Limb (tissue), 2 donors: ENCODE measurements at regions not wholly inside any gene's neighbourhood (a gene's known extent, or its start where the extent isn't known, plus 50 kb on each side); places are given as distances from the start of the nearest gene placed in this dataset.
"Not testable (repeated sequence)": the region's sequence is repeated elsewhere in the genome, so short reads cannot be mapped to it uniquely, and the experiment has no call there.

Experiments used
- DNase-seq, 2 donors: peaks; one replicate each; pipeline ENCODE4 v3.0.0-alpha.2; 2016; ENCODE audit errors: extremely low spot score in 2 of 2

GRCh38 chr5:121087560-121087959 is 623.5 kb downstream of the PRR16 start:
- DNase-seq, result no peak

- DNase-seq, result no peak
Observed at GRCh38 chr5:121088341-121088740, 624.2 kb downstream of the PRR16 start.

DNA sequence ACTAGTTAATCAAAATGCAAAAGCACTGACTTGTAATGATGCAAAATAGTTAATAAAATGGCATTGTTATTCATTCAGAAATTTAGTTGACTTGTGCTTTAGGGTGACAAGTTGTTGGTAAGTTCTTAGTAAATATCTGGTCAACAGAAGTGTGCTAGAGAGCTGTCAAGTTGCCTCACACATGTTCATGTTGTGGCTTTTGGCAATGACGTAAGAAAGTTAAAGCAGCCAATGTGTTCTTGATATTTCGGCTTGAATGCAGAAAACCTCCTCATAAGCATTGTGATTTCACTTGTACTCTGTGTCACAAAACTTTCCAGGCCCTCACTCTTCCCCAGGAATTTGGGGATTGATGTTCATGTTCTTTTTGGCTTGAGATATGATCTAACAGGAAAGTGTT is 626.7 kb downstream of the PRR16 start:
- DNase-seq, result no peak

DNA sequence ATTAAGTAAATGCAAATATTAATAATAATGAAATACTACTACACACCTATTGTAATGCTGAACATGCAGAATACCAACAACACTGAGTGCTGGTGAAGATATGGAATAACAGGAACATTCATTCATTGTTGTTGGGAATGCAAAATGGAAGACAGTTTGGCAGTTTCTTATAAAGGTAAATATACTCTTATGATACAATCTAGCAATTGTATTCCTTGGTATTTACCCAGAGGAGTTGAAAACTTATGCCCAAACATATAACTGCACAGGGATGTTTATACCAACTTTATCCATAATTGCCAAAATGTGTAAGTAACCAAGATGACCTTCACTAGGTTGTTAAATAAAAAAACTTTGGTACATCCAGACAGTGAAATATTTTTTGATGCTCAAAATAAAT is 636.8 kb downstream of the PRR16 start:
- DNase-seq, result no peak

DNA sequence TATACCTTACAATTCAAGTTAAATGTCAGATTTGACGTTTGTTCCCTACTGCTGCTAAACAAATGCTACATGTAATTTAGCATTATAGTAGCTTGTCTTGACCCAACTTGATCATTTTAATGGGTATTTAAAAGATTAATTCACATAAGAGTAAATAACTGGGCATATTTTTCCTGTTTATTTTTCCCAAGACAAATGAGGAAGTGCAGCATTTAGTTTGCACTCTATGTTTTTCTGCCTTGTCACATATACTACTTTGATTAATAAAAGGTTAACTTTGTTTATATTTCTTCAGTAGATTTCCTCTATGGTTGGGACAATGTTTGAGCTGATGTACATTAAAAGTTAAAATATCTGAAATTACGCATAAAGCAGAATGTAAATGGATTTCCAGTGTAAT is 641.8 kb downstream of the PRR16 start:
- DNase-seq, result no peak

DNA sequence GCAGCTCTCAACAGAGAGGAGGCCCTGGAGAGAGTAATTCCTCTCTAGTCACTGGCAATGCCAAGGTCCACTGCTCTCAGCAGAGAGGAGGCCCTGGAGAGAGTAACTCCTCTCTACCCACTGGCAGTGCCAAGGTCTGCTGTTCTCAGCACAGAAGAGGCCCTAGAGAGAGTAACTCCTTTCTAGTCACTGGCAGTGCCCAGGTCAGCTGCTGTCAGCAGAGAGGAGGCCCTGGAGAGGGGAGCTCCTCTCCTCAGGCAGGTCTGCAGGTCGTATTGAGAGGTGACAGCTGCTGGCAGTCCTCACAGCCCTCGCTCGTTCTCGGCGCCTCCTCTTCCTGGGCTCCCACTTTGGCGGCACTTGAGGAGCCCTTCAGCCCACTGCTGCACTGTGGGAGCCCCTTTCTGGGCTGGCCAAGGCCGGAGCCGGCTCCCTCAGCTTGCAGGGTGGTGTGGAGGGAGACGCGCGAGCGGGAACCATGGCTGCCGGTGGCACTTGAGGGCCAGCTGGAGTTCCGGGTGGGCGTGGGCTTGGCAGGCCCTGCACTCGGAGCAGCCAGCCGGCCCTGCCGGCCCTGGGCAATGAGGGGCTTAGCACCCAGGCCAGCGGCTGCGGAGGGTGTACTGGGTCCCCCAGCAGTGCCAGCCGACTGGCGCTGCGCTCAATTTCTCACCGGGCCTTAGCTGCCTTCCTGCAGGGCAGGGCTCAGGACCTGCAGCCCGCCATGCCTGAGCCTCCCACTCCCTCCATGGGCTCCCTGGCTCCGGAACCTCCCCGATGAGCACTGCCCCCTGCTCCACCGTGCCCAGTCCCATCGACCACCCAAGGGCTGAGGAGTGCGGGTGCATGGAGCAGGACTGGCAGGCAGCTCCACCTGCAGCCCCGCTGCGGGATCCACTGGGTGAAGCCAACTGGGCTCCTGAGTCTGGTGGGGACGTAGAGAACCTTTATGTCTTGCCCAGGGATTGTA is 642.9 kb downstream of the PRR16 start:
- DNase-seq, result not testable (repeated sequence)

DNA sequence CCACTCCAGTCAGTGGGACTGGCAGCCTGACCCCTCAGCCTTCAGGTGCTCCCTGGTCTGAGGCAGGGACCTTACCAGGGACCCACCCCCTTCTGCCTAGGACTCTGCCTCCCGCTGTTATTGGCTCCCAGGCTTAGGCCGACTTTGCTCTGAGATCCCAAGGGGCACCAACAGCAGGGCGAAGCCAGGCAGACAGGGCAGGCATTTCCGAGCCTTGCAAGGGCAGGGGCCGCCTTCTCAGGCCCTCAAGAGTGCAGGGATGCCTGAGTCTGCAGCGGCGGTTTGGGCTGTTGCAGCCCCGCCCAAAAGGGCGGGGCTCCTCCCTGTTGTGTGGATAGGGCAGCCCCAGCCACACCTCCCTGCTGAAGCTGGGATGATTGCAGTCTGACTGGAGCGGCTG is 644.6 kb downstream of the PRR16 start:
- no peak for DNase-seq

GRCh38 chr5:121109817-121110216 is 645.7 kb downstream of the PRR16 start:
- no peak for DNase-seq

DNA sequence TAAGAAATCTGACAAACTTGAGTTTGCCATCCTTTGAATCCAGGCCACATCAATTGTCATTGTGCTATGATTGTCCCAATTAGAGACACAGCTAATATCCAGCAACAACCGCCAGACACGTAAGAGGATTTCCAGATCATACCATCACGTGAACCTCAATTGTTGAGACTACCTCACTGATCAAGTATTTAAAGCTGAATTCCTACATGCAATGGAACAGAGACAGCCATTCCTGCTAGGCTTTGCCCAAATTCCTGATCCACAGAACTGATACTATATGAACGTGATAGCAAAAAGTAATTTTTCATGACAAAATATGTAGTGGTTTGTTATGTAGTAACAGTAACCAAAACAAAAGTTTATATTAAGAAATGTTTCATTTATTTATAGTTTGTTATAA is 657.7 kb downstream of the PRR16 start:
- no peak for DNase-seq

DNA sequence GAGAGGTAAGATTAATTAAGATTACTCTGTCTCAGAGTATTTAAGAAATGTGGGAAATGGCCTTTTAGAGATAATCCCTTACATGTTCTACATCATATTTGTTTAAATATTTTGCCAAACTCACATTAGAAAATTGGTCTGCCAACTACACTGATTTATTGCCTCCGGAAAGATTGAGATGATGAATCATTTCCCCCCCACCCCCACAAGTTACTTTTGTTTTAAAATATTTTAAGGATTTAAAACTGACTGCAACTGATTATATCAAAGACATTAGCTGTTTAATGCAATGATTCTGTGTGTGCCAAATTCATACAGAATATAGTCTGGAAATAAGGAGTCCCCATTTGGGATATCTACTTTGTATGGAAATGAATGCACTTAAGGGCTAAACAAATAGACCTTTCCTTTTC is 674.4 kb downstream of the PRR16 start:
- no peak for DNase-seq

DNA sequence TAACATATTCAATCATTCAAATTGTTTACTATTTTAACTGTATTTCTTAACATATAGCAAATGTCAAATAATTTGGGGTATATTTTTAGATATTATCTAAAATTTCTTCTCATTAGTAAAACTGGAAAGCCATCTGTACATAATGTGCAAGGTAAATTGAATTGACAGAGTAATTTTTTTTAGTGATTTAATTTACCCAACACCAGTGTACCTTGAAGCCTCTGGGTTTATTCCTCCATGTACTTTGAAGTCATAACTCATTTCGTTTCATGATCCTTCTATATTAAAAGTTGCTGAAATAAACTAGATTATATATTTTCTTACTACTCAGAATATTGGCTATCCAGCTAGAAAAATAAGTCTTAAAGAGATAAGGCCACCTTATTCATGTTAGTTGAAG is 674.9 kb downstream of the PRR16 start:
- no peak for DNase-seq

DNA sequence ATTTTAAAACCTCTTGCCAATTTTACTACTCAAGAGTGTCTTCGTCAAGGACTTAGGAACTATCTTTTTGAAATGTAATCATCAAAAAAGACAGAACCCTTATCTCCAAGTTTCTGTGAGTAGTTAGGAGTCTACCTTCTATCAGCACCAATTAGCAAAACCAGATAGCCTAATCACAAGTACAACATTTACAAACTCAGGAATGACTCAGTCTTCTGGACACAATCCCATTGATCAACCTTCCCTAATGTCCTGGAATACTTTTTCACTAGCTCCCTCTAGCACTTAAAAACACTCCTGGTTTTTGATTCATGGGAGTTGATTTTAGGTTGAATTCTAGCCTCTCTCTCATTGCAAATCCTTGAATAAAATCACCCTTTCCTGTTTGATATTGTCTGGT is 680.7 kb downstream of the PRR16 start:
- no peak for DNase-seq

- no peak for DNase-seq
Observed at GRCh38 chr5:121151534-121151933, 687.4 kb downstream of the PRR16 start.

- no peak for DNase-seq
Observed at GRCh38 chr5:121152411-121152810, 688.3 kb downstream of the PRR16 start.

DNA sequence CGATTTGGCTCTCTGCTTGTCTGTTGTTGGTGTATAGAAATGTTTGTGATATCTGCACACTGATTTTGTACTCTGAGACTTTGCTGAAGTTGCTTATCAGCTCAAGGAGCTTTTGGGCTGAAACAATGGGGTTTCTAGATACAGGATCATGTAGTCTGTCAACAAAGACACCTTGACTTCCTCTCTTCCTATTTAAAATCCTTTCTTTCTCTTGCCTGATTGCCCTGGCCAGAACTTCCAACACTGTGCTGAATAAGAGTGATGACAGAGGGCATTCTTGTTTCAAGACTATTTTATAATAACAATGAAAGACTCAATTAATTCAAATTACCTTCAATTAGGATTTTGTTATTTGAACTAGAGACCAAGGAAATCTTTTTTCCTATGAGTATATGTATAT is 692.5 kb downstream of the PRR16 start:
- DNase-seq, result no peak

DNA sequence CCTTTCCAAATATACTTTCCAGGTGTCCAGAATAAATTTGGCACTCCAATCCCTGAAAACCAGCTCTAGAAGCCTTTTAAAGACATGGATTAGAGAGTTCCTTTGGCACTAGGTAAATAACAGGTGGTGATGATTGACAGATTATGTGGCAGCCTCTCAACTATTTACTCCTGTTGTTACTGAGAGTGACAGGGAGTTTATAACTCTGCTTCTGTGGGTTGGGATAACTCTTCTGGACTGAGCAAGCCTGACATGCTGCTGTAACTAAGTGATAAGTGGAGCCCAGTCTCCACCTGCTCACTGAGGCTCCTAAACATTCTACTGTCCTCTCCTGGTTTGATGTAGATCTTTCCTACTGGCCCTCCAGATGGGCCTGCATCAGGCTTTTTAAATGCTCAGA is 693.2 kb upstream of the FTMT start:
- DNase-seq, result peak in 1 of 2 donors; percentile 24

DNA sequence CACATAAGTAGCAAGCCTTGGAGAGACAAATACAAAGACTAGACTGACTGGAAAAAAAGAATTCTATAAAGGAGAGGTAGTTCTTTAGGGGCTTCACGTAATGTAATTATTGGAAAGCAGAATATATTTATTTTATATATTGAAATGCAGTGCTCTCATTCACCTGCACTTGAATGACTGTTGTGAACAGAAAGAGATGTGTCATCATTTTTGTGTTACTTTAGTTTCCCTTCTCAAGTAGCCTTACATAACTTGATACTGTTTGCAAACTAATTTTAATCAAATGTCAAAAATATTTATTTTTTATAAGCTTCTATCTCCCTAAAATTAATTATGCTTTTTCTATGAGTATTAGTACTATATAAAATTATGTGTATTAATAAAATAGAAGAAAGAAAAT is 691.1 kb upstream of the FTMT start:
- no peak for DNase-seq

DNA sequence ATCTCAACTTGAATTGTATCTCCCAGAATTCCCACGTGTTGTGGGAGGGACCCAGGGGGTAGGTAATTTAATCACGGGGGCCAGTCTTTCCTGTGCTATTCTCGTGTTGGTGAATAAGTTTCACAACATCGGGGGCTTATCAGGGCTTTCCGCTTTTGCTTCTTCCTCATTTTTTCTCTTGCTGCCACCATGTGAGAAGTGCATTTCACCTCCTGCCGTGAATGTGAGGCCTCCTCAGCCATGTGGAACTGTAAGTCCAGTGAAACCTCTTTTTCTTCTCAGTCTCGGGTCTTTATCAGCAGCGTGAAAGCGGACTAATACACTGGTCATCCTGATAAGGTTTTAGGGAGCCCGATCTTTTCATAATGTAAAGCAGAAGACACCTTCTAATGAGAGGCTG is 687.0 kb upstream of the FTMT start:
- no peak for DNase-seq

GRCh38 chr5:121171361-121171760 is 680.3 kb upstream of the FTMT start:
- DNase-seq, result no peak

DNA sequence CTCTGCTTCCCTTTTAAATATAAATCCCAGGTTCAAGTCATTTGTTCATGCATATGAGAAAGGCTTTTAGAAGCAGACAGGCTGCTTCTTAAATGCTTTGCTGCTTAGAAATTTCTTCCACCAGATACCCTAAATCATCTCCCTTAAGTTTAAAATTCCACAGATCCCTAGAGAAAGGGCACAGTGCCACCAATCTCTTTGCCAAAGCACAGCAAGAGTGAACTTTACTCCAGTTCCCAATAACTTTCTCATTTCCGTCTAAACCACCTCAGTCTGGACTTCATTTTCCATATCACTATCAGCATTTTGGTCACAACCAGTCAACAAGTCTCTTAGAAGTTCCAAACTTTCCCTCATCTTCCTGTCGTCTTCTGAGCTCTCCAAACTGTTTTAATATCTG is 679.8 kb upstream of the FTMT start:
- no peak for DNase-seq

DNA sequence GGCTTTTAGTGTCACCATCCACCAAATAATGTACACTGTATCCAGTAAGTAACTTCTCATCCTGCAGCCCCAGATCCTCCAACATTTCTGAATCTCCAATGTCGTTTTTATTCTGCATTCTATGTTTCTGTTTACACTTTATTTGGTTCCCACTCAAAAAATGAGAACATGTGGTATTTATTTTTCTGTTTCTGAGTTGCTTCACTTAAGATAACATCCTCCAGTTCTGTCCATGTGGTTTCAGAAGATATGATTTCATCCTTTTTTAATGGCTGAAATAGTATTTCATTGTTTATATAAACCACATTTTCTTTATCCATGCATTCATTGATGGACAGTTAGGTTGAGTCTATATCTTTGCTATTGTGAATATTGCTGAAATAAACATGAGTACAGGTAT is 677.3 kb upstream of the FTMT start:
- DNase-seq, result no peak

DNA sequence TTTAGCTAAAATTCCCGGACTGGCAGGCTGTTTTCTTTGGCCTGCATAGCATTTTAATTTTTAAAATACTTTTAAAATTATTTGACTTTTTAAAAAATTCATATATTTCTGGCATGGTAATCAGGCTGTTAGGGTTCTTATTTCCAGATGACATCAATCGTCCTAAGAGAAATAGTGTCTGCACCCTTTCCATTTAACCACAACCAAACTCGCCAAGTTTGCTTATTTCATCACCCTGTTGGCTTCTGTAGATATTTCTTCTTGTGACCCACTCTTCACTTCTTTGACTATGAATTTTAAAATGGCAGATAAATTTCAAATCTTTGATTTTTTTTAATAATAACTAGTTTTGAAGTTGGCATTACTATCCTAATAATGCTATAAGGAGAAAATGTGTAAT is 675.7 kb upstream of the FTMT start:
- DNase-seq, result no peak

- no peak for DNase-seq
Observed at GRCh38 chr5:121182788-121183490, 668.7 kb upstream of the FTMT start.
